ENCODE measurements at regions not wholly inside any gene's neighbourhood (a gene's known extent, or its start where the extent isn't known, plus 50 kb on each side); places are given as distances from the start of the nearest gene placed in this dataset.

DNA sequence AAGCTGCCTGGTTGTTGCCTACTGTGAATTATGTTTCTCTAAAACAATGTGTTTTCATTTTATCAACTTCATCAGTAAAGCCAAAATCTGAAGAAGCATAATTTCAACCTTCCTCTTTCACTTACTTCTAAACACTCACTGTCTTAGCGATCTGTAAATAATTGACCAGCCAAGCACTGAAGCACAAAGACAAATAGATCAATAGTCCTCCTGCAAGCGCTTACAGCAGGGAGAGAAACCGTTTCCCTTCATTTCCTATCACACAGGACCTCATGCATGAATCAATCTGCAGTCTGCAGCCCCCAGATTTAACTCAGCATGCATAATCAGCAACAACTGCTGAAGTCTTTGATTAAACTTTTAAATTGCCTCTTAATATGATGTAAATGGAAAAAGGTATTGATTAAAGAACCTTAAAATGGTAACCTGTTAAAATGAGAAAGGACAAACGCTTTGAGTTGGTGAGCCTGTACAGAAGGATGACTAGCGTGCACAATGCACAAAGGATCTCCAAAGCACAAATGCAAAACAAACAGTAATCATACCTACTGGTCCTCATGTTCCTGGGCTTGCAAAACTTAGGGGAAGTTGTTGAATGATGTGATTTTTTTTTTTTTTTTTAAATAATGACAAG is 370.2 kb upstream of the ZNF385D start:
- TF ChIP-seq POLR2A (IDR thresholded peaks at IDR 0.05), result no peak
- TF ChIP-seq, protein P1, sequence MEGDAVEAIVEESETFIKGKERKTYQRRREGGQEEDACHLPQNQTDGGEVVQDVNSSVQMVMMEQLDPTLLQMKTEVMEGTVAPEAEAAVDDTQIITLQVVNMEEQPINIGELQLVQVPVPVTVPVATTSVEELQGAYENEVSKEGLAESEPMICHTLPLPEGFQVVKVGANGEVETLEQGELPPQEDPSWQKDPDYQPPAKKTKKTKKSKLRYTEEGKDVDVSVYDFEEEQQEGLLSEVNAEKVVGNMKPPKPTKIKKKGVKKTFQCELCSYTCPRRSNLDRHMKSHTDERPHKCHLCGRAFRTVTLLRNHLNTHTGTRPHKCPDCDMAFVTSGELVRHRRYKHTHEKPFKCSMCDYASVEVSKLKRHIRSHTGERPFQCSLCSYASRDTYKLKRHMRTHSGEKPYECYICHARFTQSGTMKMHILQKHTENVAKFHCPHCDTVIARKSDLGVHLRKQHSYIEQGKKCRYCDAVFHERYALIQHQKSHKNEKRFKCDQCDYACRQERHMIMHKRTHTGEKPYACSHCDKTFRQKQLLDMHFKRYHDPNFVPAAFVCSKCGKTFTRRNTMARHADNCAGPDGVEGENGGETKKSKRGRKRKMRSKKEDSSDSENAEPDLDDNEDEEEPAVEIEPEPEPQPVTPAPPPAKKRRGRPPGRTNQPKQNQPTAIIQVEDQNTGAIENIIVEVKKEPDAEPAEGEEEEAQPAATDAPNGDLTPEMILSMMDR (IDR thresholded peaks at IDR 0.05), result no peak
